H1 (cell line): ENCODE measurements at regions not wholly inside any gene's neighbourhood (a gene's known extent, or its start where the extent isn't known, plus 50 kb on each side); places are given as distances from the start of the nearest gene placed in this dataset.

Experiments used
- CBX5 ChIP-seq: fragments of 300-800, 300-1000 bp; sonication (generic); IDR thresholded peaks from 2 replicates; pipeline ENCODE4 v1.7.1; 2016; ENCODE audit warnings: antibody characterized with exemption, low read length, low read depth
- CTCF ChIP-seq, 3 experiments: IDR thresholded peaks; 1 replicate in 2 of 3; 2 replicates in 1 of 3; pipeline versions ENCODE4 v1.5.1 to v1.6.1; 2011; ENCODE audit warnings: low read length in 3 of 3, mild to moderate bottlenecking in 3 of 3, inconsistent platforms in 2 of 3, low read depth in 1 of 3, moderate library complexity in 1 of 3; ENCODE audit not compliant: insufficient read depth in 1 of 3; ENCODE audit errors: control extremely low read depth in 1 of 3
- EZH2 ChIP-seq: fragments of 200-600 bp; sonication (generic); IDR thresholded peaks from 2 replicates; pipeline ENCODE4 v1.7.1; 2012; ENCODE audit warnings: low read depth, mild to moderate bottlenecking, moderate library complexity, low read length, inconsistent platforms; ENCODE audit not compliant: severe bottlenecking
- POLR2A ChIP-seq, 2 experiments: IDR thresholded peaks; 1 replicate in 1 of 2; 2 replicates in 1 of 2; pipeline ENCODE4 v1.6.1; 2011; ENCODE audit warnings: low read depth in 2 of 2, low read length in 2 of 2, mild to moderate bottlenecking in 2 of 2; ENCODE audit errors: control extremely low read depth in 1 of 2
- POLR2AphosphoS5 ChIP-seq: IDR thresholded peaks from 2 replicates; pipeline ENCODE4 v1.6.1; 2011; ENCODE audit warnings: low read depth, low read length

- TF ChIP-seq POLR2A (IDR thresholded peaks at IDR 0.05; ENCODE audit: control extremely low read depth in 1 of 2, low read depth in 2 of 2, low read length in 2 of 2) (no peak), CTCF (IDR thresholded peaks at IDR 0.05; ENCODE audit: control extremely low read depth in 1 of 3, insufficient read depth in 1 of 3, low read depth in 1 of 3, low read length in 3 of 3) (no peak), POLR2AphosphoS5 (no peak), CBX5 (no peak), EZH2 (no peak)
Measured at GRCh38 chr2:228642861-228643260, 461.4 kb upstream of the SPHKAP start.
